MV-4-11 (cell line): ENCODE measurements at regions not wholly inside any gene's neighbourhood (a gene's known extent, or its start where the extent isn't known, plus 50 kb on each side); places are given as distances from the start of the nearest gene placed in this dataset.
A peak's percentile ranks its signal among the peaks of the same experiment; 100 is the strongest.
"Not testable (repeated sequence)": the region's sequence is repeated elsewhere in the genome, so short reads cannot be mapped to it uniquely, and the experiment has no call there.

ENCODE experiments used
- DNase-seq: peaks from one replicate; lab custom pipeline; 2025; lab: John Stamatoyannopoulos, UW

DNA sequence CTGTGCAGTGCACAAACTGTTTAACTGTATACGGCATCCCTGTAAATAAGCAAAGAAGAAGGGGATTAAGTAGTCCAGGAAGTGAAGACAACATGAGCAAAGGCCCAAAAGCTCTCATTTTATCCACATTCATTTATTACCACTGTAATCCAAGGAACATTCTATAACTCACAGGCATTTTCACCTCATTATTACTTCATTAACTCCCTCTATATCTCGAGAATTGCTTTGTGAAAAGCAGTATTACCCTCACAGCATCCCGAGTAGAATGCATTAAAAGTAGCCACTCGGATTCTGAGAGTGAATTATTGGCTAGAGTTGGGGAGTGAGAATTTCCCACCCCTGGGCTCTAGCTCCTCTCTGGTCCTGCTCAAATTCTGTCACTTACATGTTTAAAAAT lies 51.0 kb upstream of the CHCHD3 start:
- no peak for DNase-seq

DNA sequence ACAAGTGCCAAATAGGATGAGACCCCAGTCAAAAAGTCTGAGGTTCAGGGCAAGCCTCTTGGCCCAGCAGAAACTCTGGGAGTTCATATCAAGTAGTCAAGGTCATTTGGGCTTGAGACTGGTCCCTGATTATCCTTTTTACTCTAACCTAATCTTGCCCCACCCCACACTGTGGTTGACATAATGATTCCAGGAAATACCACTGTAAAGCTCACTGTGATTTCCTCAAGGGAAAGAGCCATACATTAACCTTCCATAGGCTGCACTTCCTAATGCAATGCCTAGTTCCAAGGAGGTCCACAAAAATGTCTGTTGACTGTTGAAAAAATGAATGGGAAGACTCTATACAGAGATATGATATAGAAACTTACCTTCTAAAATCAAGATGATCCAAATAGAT lies 52.9 kb upstream of the CHCHD3 start:
- no peak for DNase-seq

DNA sequence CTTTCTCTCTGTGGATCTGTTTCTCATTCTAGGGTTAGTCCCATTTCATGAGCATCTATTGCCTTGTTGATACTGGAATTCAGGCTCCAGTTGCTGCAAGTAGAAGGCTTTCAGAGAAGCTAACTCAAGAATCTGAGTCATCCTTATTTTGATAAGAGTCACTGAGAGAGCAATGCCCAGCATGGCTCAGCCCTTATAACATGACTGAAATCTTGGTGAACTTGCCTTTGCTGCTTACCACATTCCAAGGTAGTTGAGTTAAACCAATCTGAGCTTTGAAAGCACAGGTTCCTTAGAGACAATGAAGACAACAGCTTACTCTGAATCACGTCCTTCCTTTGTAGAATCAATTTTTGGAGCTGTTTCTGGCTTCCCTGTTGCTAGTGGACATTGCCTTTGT lies 53.6 kb upstream of the CHCHD3 start:
- DNase-seq = no peak

DNA sequence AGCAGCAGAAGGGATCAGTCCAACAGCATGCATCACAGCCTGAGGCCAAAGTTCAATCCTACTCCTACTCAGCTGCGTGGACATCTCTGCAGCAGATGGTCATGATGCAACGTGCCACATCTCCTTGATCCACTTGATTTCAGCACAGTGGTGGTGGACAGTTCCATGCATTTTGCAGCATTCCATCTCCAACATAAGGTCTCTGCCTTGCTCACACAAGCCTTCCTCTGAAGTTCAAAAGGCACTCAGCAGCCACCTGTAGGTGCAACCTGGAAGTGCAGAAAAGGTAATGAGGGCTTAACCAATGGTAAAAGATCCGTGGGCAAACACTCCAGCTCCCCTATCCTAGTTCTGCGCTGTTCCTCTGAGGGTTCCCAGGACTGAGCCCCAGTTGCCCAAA lies 57.5 kb upstream of the CHCHD3 start:
- peak; percentile 34 for DNase-seq

DNA sequence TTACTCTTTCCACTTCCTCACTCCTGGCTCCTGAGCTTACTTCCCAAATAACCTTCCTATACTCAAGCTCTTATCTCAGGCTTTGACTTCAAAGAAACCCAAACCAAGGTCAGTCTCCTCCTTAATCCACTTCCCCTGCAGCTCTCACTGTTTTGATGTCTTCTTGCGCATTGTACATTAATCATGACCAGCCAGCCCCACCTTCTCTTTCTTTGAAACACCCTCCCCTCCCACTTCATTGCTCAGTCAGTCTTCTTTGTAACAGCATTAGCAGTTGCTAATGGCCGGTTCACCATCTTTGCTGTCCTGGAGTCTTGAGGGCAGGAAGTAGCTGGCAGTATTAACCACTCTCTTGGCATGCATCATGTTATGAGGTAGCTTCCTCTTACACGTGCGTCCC lies 57.9 kb upstream of the CHCHD3 start:
- peak; percentile 19 for DNase-seq

DNA sequence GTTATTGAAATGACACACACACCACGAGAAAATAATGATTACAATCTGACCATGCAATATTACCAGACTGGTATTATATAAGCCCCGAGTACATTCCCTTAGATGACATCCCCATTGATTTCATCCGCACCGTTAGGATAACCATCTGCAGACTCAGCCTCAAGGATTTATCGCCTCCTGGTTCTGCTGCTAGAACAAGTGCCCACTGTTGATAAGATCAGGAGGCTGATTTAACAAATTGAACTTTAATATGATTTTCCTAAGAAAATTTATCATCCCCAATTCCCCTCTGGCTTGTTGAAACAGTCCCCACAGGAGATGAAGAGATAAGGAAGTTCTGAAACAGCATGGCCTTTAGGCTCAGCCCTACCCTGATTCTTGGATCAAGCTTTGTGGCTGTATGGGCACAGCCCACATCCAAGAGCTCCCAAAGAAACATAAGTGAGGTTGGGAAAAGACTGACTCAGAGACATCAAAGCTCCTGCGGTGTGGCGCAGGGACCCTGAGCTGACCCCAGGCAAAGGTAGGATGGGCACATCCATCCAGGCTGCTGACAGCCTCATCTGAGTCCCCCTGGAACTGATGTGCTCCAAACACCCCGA lies 59.2 kb upstream of the CHCHD3 start:
- DNase-seq = no peak

DNA sequence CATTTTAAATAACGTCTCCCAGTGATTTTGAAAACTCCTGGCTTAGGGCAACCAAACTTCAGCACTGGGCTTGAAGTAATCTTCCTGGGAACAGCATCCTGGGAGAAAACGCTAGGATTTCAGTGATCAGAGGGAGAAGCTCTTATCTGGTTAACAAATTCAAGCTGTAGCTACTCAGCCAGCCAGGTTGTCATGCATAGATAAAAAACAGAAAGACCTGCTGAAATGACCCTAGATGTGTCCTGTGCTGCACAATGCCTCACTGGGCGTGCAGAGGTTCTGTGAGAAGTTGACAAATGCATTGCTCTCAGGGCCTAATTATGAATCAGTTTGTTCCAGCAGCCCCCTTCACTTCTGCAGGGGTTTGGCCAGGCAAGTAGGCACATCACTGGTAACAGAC lies 68.9 kb upstream of the CHCHD3 start:
- no peak for DNase-seq

DNA sequence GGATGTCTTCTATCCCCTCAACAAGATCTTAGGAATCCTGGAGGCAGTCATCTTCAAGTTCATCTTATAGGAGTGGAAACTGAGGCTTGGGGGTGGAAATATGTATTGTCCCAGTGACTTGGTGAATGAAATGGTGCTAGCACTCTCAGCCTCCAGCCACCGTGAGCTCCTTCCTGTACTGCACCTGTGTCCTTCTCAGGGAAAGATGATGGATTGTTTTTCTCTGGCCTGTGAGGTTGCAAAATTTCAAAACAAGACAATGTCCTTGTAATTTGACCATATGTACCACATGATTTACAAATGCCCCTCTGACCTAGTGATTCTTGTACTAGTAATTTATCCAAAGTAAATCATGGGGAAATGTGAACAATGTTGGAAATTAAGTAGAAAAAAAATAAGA lies 71.0 kb upstream of the CHCHD3 start:
- no peak for DNase-seq

DNA sequence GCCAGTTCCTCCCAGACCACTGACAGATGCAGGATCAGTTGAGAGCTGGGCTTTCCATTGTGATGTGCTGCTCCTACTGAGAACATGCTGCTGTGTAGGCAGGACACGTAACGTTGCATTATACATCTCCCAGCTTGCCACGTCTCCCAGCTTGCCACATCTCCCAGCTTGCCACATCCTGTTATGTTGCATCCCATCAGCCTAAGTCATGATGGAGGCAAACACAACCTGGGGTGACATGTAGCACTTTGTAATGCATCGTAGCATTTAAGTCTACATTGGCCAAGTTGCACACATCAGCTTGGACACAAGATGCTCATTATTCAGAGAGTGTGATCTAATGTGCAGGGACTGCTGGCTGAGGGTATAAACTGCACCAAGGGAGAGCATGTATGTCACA lies 73.3 kb upstream of the CHCHD3 start:
- DNase-seq = no peak

DNA sequence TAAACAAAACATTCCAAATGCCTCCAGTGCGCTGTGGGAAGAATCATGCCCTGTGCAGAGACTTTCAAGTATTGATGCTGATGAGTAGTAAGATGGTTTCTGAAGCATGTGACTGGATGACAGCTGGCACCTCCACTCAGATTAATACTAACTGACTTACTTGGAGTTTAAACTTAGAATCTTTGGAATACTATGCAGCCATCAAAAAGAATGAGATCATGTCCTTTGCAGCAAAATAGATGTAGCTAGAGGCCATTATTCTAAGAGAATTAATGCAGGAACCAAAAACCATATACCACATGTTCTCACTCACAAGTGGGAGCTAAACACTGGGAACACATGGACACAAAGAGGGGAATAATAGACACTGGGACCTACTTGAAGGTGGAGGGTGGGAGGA lies 73.8 kb upstream of the CHCHD3 start:
- DNase-seq = no peak

DNA sequence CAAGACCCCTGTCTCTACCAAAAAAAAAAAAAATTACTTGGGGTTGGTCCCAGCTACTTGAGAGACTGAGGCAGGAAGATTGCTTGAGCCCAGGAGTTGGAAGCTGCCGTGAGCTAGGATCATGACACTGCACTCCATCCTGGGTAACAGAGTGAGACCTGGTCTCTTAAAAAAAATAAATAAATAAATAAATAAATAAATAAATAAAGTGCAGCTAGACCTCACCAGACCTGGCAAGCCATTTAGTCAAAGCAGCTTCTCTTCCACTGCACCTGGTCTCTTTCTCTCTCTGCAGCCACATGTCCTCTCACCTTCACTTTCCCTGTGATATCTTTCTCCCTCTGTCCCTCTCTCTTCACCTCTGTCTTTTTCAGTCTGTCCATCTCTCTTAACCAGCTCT lies 75.2 kb upstream of the CHCHD3 start:
- no peak for DNase-seq

DNA sequence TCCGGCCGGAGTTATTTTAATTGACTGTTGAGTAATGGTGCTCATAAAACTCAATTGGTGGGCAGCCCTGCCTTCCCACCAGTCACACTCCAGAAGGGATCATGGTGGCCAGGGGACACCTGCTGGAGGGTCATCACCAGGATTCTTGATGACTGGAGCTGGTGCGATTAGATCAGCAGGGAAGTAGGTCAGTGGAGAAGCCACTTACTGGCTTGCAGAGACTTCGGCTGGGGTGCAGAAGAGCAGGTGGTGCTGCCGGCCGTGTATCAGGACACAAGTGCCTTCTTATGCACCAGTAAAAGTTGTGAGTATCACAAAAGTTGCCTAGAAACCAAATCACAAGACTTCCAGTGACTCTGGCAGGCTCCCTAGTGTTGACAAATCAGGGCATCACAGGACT lies 82.6 kb upstream of the CHCHD3 start:
- DNase-seq = no peak

DNA sequence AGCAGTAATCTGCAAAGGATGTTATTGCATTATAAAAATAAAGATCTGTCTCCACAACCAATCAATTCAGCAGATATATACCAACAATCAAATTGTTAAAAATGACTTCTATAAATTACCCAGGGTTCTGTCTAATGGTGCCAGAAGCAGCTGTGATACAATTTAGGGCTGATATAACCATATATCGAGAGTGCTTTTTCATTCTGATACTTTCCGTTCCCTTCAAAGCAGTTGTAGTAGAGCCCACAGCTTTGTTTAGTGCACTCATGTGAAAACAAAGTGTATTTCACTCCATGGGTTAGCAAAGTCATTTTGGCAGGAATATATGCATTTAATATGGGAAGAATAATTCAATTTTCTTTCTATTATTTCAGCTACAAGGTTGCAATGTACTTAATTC lies 83.1 kb upstream of the CHCHD3 start:
- DNase-seq = no peak

DNA sequence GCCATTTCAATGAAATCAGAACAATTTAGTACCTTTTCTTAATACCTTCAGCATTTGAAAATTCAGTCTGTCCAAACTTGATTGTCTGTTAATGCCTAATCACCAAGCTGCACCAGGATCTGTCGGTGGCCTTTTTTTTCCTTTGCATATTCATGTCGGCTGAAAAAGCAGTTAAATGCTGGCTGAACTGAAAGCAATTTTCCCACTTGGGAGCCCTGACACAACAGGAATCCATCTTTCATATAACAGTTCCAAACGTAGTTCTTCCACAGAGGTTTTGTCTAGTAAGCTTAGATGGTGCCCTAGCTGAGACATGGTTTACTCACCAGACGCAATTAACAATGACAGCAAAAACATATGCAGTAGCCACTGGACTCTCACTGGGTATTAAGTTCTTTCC lies 83.6 kb upstream of the CHCHD3 start:
- DNase-seq = no peak

DNA sequence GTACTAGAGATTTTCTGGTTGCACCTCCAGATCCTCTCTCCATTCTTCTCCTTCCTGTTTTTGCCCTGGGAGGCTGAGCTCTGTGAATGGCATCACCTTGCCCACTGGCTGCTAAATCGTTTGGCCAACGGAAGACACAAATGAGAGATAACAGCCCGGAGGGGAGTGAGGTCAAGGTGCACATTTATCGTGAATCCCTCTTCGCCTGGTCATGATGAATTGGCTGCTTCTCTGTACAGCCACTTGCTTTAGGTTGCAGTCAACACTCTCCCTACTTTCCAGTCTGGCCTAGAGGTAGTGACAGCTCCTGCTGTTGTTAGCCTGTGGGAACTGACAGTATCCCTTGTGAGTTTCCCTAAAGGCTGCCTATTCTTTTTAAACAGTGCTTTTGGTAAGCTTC lies 85.4 kb upstream of the CHCHD3 start:
- DNase-seq = no peak

DNA sequence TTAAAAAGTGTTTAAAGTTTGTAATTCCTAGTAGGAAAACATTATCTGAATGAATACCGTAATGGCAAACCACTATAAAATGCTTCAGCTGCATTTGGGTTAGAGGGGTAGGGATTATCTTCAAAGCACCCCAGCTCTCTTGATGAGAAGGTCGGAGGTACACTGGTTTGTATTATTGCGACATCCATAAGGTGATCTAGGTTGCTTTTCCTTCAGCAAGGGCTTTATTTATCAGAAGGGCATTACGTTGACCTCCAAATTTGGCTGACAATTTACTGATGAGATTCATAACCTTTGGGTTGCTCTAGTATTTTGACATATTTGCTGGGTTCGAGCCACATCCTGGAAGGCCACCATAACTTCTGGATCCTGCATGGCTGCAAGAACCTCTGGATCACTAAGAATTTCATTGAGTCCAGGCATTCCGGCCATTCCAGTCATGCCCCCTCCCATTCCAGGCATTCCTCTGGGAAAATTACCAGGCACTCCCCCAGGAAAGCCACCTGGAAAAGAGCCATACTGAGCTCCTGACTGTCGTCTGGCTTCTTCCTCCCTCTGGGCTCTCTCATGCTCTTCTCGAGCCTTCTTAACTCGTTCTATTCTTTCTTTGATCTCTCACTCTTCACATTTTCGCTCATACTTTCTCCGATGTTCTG lies 83.6 kb upstream of the EXOC4 start:
- DNase-seq = not testable (repeated sequence)

DNA sequence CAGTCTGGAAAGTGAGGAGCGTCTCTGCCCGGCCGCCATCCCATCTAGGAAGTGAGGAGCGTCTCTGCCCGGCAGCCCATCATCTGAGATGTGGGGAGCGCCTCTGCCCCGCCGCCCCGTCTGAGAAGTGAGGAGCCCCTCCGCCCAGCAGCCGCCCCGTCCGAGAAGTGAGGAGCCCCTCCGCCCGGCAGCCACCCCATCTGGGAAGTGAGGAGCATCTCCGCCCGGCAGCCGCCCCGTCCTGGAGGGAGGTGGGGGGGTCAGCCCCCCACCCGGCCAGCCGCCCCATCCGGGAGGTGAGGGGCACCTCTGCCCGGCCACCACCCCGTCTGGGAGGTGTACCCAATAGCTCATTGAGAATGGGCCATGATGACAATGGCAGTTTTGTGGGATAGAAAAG lies 75.4 kb upstream of the EXOC4 start:
- not testable (repeated sequence) for DNase-seq

DNA sequence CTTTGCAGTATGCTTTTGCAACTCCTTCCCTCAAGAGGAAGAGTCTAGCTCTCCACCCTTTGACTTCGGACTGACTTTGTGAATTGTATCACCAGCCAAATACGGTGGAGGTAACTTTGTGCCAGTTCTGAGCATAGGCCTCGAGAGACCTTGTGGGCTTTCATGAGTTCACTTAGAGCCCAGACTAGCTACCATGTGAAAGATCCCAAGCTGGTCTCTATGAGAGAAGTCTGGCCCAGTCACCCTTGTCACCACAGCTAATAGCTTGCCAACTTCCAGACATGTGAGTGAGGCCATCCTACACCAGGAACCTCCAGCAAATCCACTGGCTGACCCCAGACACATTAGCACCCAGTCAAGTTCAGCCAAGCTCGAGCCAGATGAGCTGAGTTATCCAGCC lies 72.2 kb upstream of the EXOC4 start:
- DNase-seq = no peak

DNA sequence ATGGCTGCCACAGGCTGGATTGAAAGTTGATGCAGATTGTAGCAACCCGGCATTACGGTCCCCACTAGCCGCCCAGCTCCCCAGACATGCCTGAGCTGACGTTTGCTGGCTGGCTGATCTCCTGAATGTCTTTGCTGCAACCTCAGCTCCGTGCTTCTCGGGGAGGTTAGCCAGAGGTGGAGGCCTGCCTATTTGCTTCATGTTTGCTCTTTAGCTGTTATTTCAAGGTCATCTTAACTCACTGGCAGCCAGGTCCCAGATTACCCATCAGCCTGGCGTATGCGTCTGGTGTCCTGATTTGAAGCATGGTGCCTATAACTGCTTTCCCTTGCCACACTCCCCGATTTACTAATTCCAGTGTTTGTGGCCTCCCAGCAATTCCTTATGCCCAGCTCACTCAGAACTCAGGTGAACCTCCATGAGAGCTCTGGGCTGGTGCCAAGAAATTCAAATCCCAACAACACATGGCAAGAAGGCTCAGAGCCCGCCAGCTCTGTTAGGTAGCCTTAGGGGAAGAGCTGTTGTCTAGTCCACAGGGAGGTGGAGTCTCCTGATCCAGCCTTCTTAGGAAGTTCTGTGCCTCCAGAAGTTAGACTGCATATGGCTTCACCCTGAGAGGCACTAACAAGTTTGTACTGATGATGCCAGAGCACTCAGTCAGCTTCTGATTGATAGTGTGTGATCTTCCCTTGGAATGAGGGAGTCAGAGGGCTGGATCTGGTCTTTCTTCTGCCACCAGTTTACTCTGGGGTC lies 69.7 kb upstream of the EXOC4 start:
- no peak for DNase-seq

DNA sequence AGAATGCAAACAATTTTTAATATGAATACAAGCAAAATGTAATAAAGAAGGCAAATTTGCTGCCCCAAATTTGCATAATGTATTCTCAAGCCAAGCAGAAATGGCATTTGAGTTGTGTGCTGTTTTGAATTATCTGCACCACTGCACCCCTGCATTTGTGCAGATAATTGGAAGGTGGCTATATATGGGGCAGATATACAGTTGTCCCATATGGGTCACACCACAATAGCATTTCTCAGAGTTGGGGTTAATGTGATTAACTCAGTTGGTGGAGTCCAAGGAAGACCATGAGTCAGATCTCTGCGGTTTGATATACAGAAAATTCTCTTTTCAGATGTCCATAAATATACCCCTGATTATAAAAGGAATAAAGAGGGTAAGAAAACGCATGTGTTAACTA lies 68.9 kb upstream of the EXOC4 start:
- DNase-seq = no peak

DNA sequence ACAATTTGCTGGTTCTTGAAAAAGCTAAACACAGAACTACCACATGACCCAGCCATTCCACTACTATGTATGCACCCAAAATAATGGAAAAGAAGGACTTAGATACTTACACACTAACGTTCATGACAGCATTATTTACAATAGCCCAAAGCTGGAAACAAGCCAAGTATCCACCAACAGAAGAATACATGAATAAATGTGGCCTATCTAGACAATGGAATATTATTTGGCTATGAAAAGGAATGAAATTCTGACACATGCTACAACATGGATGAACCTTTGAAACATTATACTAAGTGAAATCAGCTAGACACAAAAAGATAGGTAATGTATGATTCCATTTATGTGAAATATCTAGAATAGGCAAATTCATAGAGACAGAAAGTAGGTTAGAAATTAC lies 67.4 kb upstream of the EXOC4 start:
- no peak for DNase-seq

DNA sequence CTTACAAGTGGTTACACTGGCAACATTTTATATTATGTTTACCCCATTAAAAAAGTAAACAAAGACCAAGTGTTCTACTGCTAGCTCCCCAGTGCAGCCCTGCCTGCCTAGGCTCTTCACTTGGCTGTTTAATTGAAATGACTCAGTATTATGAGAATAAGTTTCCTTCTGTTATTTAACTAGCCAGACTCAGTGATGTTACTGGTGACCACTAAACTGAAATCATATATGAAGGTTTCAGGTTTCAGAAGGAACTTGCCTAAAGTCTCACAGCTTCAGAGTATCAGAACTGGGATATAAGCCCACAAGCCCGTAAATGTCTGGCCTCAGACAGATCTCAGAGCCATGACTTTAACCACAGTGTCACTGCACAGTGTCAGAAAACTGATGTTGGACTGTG lies 66.8 kb upstream of the EXOC4 start:
- DNase-seq = no peak

DNA sequence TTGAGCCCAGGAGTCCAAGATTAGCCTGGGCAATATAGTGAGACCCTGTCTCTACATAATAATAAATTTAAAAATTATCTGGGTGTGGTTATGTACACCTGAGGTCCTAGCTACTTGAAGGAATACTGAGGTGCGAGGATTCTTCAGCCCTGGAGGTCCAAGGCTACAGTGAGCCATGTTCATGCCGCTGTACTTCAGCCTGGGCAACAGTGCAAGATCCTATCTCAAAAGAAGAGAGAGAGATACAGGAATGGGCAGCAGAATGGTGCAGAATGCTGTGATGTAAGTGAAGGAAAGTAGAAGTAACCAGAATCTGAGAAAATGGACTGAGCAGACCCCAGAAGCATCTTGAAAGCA lies 62.7 kb upstream of the EXOC4 start:
- no peak for DNase-seq

DNA sequence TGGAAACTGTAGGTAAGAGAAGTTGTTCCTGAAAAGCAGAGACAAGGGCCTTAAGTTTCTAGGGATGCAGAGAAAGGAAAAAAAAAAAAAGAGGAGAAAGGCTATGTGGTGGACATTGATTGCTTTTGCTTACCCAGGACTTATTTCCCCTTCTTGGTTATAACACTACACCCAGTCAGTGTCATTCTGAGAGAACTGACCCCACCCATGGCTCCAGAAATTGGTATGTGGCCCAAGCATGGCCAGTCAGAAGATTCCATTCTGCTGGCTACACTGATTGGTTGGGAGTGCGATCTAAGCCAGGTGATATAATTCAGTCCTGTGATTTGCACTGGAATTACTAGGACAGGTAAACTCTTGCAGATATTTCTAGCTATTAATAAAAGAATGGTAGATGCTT lies 62.2 kb upstream of the EXOC4 start:
- DNase-seq = no peak
